Epithelial cell of esophagus (primary cell): ENCODE measurements at regions not wholly inside any gene's neighbourhood (a gene's known extent, or its start where the extent isn't known, plus 50 kb on each side); places are given as distances from the start of the nearest gene placed in this dataset.

Experiments
- DNase-seq: peaks from one replicate; pipeline ENCODE4 v3.0.0; 2010; ENCODE audit warnings: low read depth
- H3K4me3 ChIP-seq: 2 replicates; pipeline ENCODE4 v1.5.1; 2011; ENCODE audit warnings: mild to moderate bottlenecking, low read length, control low read depth
- CTCF ChIP-seq: IDR thresholded peaks from 2 replicates; pipeline ENCODE4 v1.5.1; 2011; ENCODE audit warnings: low read depth, mild to moderate bottlenecking, low read length, control low read depth, inconsistent platforms; ENCODE audit not compliant: insufficient read depth; ENCODE audit errors: missing control alignments

GRCh38 chr10:109203646-109204353 lies 719.5 kb downstream of the XPNPEP1 start:
- DNase-seq: no peak
- TF ChIP-seq CTCF: no peak
- no peak overlapping the region for H3K4me3 ChIP-seq

- no peak for TF ChIP-seq CTCF
- H3K4me3 ChIP-seq: no peak overlapping the region
- DNase-seq: no peak
Measured at GRCh38 chr10:109202111-109202510, 721.2 kb downstream of the XPNPEP1 start.

GRCh38 chr10:109200646-109201045 lies 722.7 kb downstream of the XPNPEP1 start:
- no peak for TF ChIP-seq CTCF
- H3K4me3 ChIP-seq: no peak overlapping the region
- no peak for DNase-seq

GRCh38 chr10:109191823-109192222 lies 731.5 kb downstream of the XPNPEP1 start:
- no peak for TF ChIP-seq CTCF
- no peak overlapping the region for H3K4me3 ChIP-seq
- no peak for DNase-seq

- no peak overlapping the region for H3K4me3 ChIP-seq
- TF ChIP-seq CTCF: no peak
- no peak for DNase-seq
Measured at GRCh38 chr10:109191341-109191740, 732.0 kb downstream of the XPNPEP1 start.

- DNase-seq: no peak
- no peak for TF ChIP-seq CTCF
Measured at GRCh38 chr10:109187677-109188076, 735.6 kb downstream of the XPNPEP1 start.

GRCh38 chr10:109183366-109183765 lies 739.9 kb downstream of the XPNPEP1 start:
- DNase-seq: no peak
- TF ChIP-seq CTCF: no peak
- no peak overlapping the region for H3K4me3 ChIP-seq

More at GRCh38 chr10:109187677-109188076, 735.6 kb downstream of the XPNPEP1 start:
- H3K4me3 ChIP-seq: no peak overlapping the region
